AG08395 (cell line): ENCODE measurements at regions not wholly inside any gene's neighbourhood (a gene's known extent, or its start where the extent isn't known, plus 50 kb on each side); places are given as distances from the start of the nearest gene placed in this dataset.
"Not testable (repeated sequence)": the region's sequence is repeated elsewhere in the genome, so short reads cannot be mapped to it uniquely, and the experiment has no call there.

Source experiments
- DNase-seq: peaks from one replicate; pipeline ENCODE4 v3.0.0; 2012; ENCODE audit warnings: mixed read lengths, low spot score

- DNase-seq, result not testable (repeated sequence)
Measured at GRCh38 chr5:52165806-52166205, 621.9 kb upstream of the ITGA1 start.

DNA sequence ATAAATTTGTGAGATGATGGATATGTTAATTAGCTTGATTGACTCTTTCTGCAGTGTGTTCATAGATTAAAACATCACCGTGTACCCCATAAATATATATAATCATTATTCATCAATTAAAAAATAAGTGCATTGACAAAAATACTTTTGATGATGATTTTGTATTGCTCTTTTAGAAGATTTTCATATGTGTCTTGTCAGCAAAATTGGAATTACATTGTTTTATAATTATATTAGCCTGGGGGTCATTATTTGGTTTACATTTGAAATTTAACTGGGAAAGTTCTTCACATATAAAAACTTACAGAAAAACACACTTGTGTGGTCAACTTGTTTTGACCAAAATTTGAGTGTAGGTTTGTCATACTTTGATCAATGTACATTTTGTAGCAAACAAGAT, 614.6 kb upstream of the ITGA1 start:
- no peak for DNase-seq

GRCh38 chr5:52177193-52177592, 610.5 kb upstream of the ITGA1 start:
- DNase-seq, result no peak

DNA sequence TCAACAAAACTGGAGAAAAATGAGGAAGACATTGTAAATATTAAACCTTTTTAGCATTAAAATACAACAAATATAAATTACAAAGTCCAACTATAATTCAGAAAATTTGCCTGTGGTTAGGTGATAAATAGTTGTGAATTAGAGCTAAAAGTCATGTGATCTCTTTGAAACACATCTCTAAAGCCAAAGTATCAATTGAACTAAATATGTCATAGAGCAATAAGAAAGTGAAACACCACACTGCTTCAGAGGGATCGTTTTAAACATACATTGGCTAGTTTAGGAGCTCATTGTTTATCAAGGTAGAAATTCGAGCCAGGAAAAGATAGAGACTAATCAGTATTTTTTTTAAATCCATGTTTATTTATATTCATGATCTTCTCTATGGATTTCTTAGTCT, 606.3 kb upstream of the ITGA1 start:
- DNase-seq, result no peak

GRCh38 chr5:52190737-52191136, 597.0 kb upstream of the ITGA1 start:
- no peak for DNase-seq

DNA sequence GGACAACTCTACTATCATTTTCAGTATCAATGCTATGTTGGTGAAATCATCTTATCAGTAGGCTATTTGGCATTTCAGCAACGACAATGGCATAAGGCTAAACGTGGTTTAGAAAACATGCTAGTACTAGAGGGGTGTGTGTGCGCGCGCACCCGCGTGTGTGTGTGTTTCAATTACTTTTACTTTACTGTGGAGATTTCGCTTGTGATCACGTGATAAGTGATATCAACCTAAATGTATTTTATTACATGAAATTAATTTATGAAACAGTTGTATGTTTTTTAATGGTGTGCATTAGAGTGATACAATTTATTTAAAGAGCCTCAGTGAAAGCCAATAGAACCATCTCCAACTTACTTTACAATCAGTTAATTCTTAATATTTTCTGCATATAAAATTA, 587.9 kb upstream of the ITGA1 start:
- no peak for DNase-seq

- no peak for DNase-seq
Measured at GRCh38 chr5:52202256-52202655, 585.5 kb upstream of the ITGA1 start.

- DNase-seq, result no peak
Measured at GRCh38 chr5:52204310-52204709, 583.4 kb upstream of the ITGA1 start.
